Prostate gland (tissue), 2 donors: ENCODE measurements at regions not wholly inside any gene's neighbourhood (a gene's known extent, or its start where the extent isn't known, plus 50 kb on each side); places are given as distances from the start of the nearest gene placed in this dataset.

Experiments used
- POLR2A ChIP-seq: fragments of 450-650 bp; IDR thresholded peaks from one replicate; pipeline ENCODE4 v1.6.1; 2016; ENCODE audit warnings: antibody characterized with exemption, mild to moderate bottlenecking
- POLR2AphosphoS5 ChIP-seq: sonication (generic); formaldehyde crosslinking; IDR thresholded peaks from one replicate; pipeline ENCODE4 v1.6.1; 2017; ENCODE audit warnings: antibody characterized with exemption
- TF ChIP-seq, protein P1 (sequence below), 4 experiments: fragments of 200-600 bp in 2 of 4; fragments of 450-650 bp in 2 of 4; sonication (generic) in 2 of 4; IDR thresholded peaks; 1 replicate in 3 of 4; 2 replicates in 1 of 4; pipeline ENCODE4 v1.5.1; 2016 to 2019; ENCODE audit warnings: antibody characterized with exemption in 4 of 4, mild to moderate bottlenecking in 2 of 4, moderate library complexity in 2 of 4

- TF ChIP-seq POLR2AphosphoS5 (no peak), POLR2A (no peak)
- TF ChIP-seq, protein P1, sequence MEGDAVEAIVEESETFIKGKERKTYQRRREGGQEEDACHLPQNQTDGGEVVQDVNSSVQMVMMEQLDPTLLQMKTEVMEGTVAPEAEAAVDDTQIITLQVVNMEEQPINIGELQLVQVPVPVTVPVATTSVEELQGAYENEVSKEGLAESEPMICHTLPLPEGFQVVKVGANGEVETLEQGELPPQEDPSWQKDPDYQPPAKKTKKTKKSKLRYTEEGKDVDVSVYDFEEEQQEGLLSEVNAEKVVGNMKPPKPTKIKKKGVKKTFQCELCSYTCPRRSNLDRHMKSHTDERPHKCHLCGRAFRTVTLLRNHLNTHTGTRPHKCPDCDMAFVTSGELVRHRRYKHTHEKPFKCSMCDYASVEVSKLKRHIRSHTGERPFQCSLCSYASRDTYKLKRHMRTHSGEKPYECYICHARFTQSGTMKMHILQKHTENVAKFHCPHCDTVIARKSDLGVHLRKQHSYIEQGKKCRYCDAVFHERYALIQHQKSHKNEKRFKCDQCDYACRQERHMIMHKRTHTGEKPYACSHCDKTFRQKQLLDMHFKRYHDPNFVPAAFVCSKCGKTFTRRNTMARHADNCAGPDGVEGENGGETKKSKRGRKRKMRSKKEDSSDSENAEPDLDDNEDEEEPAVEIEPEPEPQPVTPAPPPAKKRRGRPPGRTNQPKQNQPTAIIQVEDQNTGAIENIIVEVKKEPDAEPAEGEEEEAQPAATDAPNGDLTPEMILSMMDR (IDR thresholded peaks at IDR 0.05) = no peak
Measured at GRCh38 chr4:36761607-36762006, 480.2 kb downstream of the DTHD1 start.
